Liver (tissue), 8 donors: ENCODE measurements at regions not wholly inside any gene's neighbourhood (a gene's known extent, or its start where the extent isn't known, plus 50 kb on each side); places are given as distances from the start of the nearest gene placed in this dataset.

Source experiments
- DNase-seq: peaks from one replicate; pipeline ENCODE4 v3.0.0-alpha.2; 2017; ENCODE audit warnings: low spot score
- H3K27ac ChIP-seq, 2 donors: one replicate each; pipeline ENCODE4 v1.7.0; 2013; ENCODE audit warnings: inconsistent platforms in 2 of 2, low read length in 2 of 2, control low read depth in 1 of 2, low read depth in 1 of 2, mild to moderate bottlenecking in 1 of 2
- H3K27me3 ChIP-seq, 4 donors: one replicate each; pipeline versions ENCODE4 v1.6.1 to v1.7.0; 2013; ENCODE audit warnings: low read length in 3 of 4, inconsistent platforms in 1 of 4, mild to moderate bottlenecking in 1 of 4, moderate library complexity in 1 of 4; ENCODE audit not compliant: control insufficient read depth in 4 of 4, insufficient read depth in 4 of 4
- H3K36me3 ChIP-seq, 4 donors: one replicate each; pipeline versions ENCODE4 v1.6.1 to v1.7.0; 2013; ENCODE audit warnings: low read length in 3 of 4, mild to moderate bottlenecking in 3 of 4, low read depth in 1 of 4, moderate library complexity in 1 of 4; ENCODE audit not compliant: control insufficient read depth in 4 of 4, insufficient read depth in 3 of 4
- H3K4me1 ChIP-seq, 4 donors: one replicate each; pipeline versions ENCODE4 v1.6.1 to v1.7.0; 2013; ENCODE audit warnings: low read length in 3 of 4, mild to moderate bottlenecking in 3 of 4, moderate library complexity in 1 of 4; ENCODE audit not compliant: control insufficient read depth in 4 of 4, insufficient read depth in 4 of 4
- H3K4me3 ChIP-seq, 3 donors: one replicate each; pipeline versions ENCODE4 v1.6.1 to v1.7.0; 2013; ENCODE audit warnings: low read length in 3 of 3, control low read depth in 1 of 3, low read depth in 1 of 3, mild to moderate bottlenecking in 1 of 3
- H3K9ac ChIP-seq, 2 donors: one replicate each; pipeline ENCODE4 v1.7.0; 2013; ENCODE audit warnings: low read length in 2 of 2, mild to moderate bottlenecking in 2 of 2, moderate library complexity in 2 of 2, control low read depth in 1 of 2, low read depth in 1 of 2
- H3K9me3 ChIP-seq, 4 donors: one replicate each; pipeline versions ENCODE4 v1.6.1 to v1.7.0; 2013; ENCODE audit warnings: low read length in 3 of 4; ENCODE audit not compliant: control insufficient read depth in 4 of 4
- ATF3 ChIP-seq: IDR thresholded peaks from 2 replicates; pipeline ENCODE4 v1.6.1; 2016; ENCODE audit warnings: antibody characterized with exemption
- CTCF ChIP-seq: fragments of 150-350 bp; IDR thresholded peaks from 2 replicates; pipeline ENCODE4 v1.5.1; 2017; ENCODE audit warnings: improper control_type of control experiment, low read depth, low read length; ENCODE audit not compliant: missing input control
- EGR1 ChIP-seq, 2 donors: IDR thresholded peaks; 2 replicates each; pipeline ENCODE4 v1.6.1; 2016 to 2018; ENCODE audit warnings: antibody characterized with exemption in 2 of 2, low read depth in 2 of 2
- FOXA1 ChIP-seq: IDR thresholded peaks from 2 replicates; pipeline ENCODE4 v1.6.1; 2016; ENCODE audit warnings: antibody characterized with exemption
- FOXA2 ChIP-seq: IDR thresholded peaks from 2 replicates; pipeline ENCODE4 v1.6.1; 2016; ENCODE audit warnings: antibody characterized with exemption
- GABPA ChIP-seq, 2 donors: IDR thresholded peaks in 1 of 2; conservative IDR thresholded peaks in 1 of 2; 2 replicates each; pipeline ENCODE4 v1.6.1; 2016; ENCODE audit warnings: antibody characterized with exemption in 2 of 2, mild to moderate bottlenecking in 1 of 2, moderate library complexity in 1 of 2
- HNF4A ChIP-seq, 2 donors: conservative IDR thresholded peaks; 2 replicates each; pipeline ENCODE4 v1.6.1; 2016; ENCODE audit warnings: antibody characterized with exemption in 2 of 2, mild to moderate bottlenecking in 2 of 2
- HNF4G ChIP-seq: IDR thresholded peaks from 2 replicates; pipeline ENCODE4 v1.6.1; 2016; ENCODE audit warnings: antibody characterized with exemption
- JUND ChIP-seq, 2 donors: IDR thresholded peaks; 2 replicates each; pipeline ENCODE4 v1.6.1; 2016; ENCODE audit warnings: antibody characterized with exemption in 2 of 2
- MAX ChIP-seq: IDR thresholded peaks from 2 replicates; pipeline ENCODE4 v1.6.1; 2016; ENCODE audit warnings: antibody characterized with exemption
- NR2F2 ChIP-seq: IDR thresholded peaks from 2 replicates; pipeline ENCODE4 v1.6.1; 2016; ENCODE audit warnings: antibody characterized with exemption
- RAD21 ChIP-seq, 2 donors: IDR thresholded peaks; 2 replicates each; pipeline ENCODE4 v1.6.1; 2016; ENCODE audit warnings: antibody characterized with exemption in 2 of 2, mild to moderate bottlenecking in 2 of 2
- RXRA ChIP-seq, 2 donors: IDR thresholded peaks; 2 replicates each; pipeline ENCODE4 v1.6.1; 2017 to 2018; ENCODE audit warnings: antibody characterized with exemption in 2 of 2, mild to moderate bottlenecking in 1 of 2
- SP1 ChIP-seq: IDR thresholded peaks from 2 replicates; pipeline ENCODE4 v1.6.1; 2018; ENCODE audit warnings: antibody characterized with exemption, mild to moderate bottlenecking
- TAF1 ChIP-seq: conservative IDR thresholded peaks from 2 replicates; pipeline ENCODE4 v1.6.1; 2016; ENCODE audit warnings: antibody characterized with exemption, mild to moderate bottlenecking
- YY1 ChIP-seq: IDR thresholded peaks from 2 replicates; pipeline ENCODE4 v1.6.1; 2016; ENCODE audit warnings: antibody characterized with exemption, mild to moderate bottlenecking
- ZBTB33 ChIP-seq: IDR thresholded peaks from 2 replicates; pipeline ENCODE4 v1.6.1; 2016; ENCODE audit warnings: antibody characterized with exemption
- WGBS: extraction: QIAGEN DNeasy Blood & Tissue Kit; methylation state at CpG from one replicate; pipeline ENCODE4 v1.1.7; 2013; 5-methylcytosine and 5-hydroxymethylcytosine counted together
- TF ChIP-seq, protein P1 (sequence below): IDR thresholded peaks from 2 replicates; pipeline ENCODE4 v1.6.1; 2016; ENCODE audit warnings: antibody characterized with exemption, mild to moderate bottlenecking
- donor health status: healthy.
- donor health status: healthy.
- donor health status: healthy.
- donor health status: healthy.
- donor health status: healthy.

DNA sequence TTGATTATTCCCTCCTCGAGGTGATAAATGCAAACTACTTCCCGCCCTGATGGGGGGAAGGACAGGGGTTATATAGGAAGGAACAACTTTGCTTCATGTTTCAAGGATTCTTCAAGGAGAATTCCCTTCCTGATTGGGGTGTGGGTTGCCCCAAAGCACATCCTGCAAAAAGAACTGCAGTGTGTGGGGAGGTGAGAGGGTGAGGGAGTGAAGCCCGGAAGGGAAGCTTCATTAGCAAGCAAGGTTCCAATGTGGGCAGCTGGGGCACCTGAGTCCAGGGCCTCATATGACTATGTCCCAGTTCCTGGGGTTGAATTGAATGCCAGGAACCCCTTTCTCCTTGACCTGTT is 326.0 kb downstream of the MN1 start (continued):
- TF ChIP-seq, protein P1, sequence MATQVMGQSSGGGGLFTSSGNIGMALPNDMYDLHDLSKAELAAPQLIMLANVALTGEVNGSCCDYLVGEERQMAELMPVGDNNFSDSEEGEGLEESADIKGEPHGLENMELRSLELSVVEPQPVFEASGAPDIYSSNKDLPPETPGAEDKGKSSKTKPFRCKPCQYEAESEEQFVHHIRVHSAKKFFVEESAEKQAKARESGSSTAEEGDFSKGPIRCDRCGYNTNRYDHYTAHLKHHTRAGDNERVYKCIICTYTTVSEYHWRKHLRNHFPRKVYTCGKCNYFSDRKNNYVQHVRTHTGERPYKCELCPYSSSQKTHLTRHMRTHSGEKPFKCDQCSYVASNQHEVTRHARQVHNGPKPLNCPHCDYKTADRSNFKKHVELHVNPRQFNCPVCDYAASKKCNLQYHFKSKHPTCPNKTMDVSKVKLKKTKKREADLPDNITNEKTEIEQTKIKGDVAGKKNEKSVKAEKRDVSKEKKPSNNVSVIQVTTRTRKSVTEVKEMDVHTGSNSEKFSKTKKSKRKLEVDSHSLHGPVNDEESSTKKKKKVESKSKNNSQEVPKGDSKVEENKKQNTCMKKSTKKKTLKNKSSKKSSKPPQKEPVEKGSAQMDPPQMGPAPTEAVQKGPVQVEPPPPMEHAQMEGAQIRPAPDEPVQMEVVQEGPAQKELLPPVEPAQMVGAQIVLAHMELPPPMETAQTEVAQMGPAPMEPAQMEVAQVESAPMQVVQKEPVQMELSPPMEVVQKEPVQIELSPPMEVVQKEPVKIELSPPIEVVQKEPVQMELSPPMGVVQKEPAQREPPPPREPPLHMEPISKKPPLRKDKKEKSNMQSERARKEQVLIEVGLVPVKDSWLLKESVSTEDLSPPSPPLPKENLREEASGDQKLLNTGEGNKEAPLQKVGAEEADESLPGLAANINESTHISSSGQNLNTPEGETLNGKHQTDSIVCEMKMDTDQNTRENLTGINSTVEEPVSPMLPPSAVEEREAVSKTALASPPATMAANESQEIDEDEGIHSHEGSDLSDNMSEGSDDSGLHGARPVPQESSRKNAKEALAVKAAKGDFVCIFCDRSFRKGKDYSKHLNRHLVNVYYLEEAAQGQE: no peak
- TF ChIP-seq MAX: no peak
- no peak for TF ChIP-seq FOXA2
- TF ChIP-seq RXRA (IDR thresholded peaks at IDR 0.05): no peak
- TF ChIP-seq JUND (IDR thresholded peaks at IDR 0.05): no peak
- TF ChIP-seq ATF3: no peak
- no peak for TF ChIP-seq YY1
- no peak for TF ChIP-seq TAF1
- TF ChIP-seq SP1: no peak

- TF ChIP-seq FOXA2 (no peak), GABPA (IDR thresholded peaks at IDR 0.05 in 1 of 2, conservative IDR thresholded peaks at IDR 0.05 in 1 of 2) (no peak), HNF4G (peak; percentile 51), YY1 (no peak), JUND (IDR thresholded peaks at IDR 0.05) (no peak), RAD21 (IDR thresholded peaks at IDR 0.05) (peak in 1 of 2 donors; percentile 43), SP1 (peak; percentile 73), CTCF (no peak), HNF4A (conservative IDR thresholded peaks at IDR 0.05) (peak; percentile 70 to 91), EGR1 (IDR thresholded peaks at IDR 0.05; ENCODE audit: low read depth in 2 of 2) (no peak), ZBTB33 (no peak), FOXA1 (no peak), NR2F2 (no peak), ATF3 (no peak), MAX (no peak)
- TF ChIP-seq, protein P1: no peak
- DNase-seq: no peak
- Histone ChIP-seq H3K36me3 (no peaks in the 10 kb centered on the region), H3K4me3 (no peak overlapping the region), H3K27ac (no peak overlapping the region), H3K9me3 (no peaks in the 10 kb centered on the region), H3K9ac (no peak overlapping the region), H3K27me3 (no peaks in the 10 kb centered on the region), H3K4me1 (peaks cover 0 to 12% (median 7%) of the 10 kb centered on the region in 4 donors)
- WGBS: 88% methylated on average over 11 of the region's 11 CpGs
Observed at GRCh38 chr22:27476318-27476717, 325.2 kb downstream of the MN1 start.
